CD14-positive monocyte (primary cell): ENCODE measurements at regions not wholly inside any gene's neighbourhood (a gene's known extent, or its start where the extent isn't known, plus 50 kb on each side); places are given as distances from the start of the nearest gene placed in this dataset.

Source experiments
- DNase-seq, 3 donors: peaks; one replicate each; pipeline ENCODE4 v3.0.0-alpha.2; 2011 to 2022
- H2AFZ ChIP-seq: 2 replicates; pipeline ENCODE4 v1.6.0; 2012; ENCODE audit warnings: mild to moderate bottlenecking, low read depth, low read length, inconsistent platforms; ENCODE audit not compliant: insufficient read depth, poor library complexity, severe bottlenecking
- H3K27ac ChIP-seq, 2 donors: 1 replicate in 1 of 2; 2 replicates in 1 of 2; pipeline ENCODE4 v1.5.1; 2012 to 2013; ENCODE audit warnings: low read length in 2 of 2, control low read depth in 1 of 2, inconsistent platforms in 1 of 2, low read depth in 1 of 2, mild to moderate bottlenecking in 1 of 2
- H3K27me3 ChIP-seq, 2 donors: one replicate each; pipeline versions ENCODE4 v1.6.0 to v1.6.1; 2011 to 2013; ENCODE audit warnings: low read length in 2 of 2; ENCODE audit not compliant: control insufficient read depth in 2 of 2, insufficient read depth in 2 of 2
- H3K36me3 ChIP-seq, 2 donors: replicated peaks in 1 of 2; 1 replicate in 1 of 2; 2 replicates in 1 of 2; pipeline versions ENCODE4 v1.5.1 to v1.6.1; 2012 to 2013; ENCODE audit warnings: low read length in 2 of 2, control low read depth in 1 of 2, inconsistent platforms in 1 of 2, mild to moderate bottlenecking in 1 of 2; ENCODE audit not compliant: insufficient read depth in 2 of 2, control insufficient read depth in 1 of 2
- H3K4me1 ChIP-seq, 2 donors: 1 replicate in 1 of 2; 2 replicates in 1 of 2; pipeline versions ENCODE4 v1.5.1 to v1.6.1; 2012 to 2013; ENCODE audit warnings: low read length in 2 of 2, control low read depth in 1 of 2, inconsistent platforms in 1 of 2, mild to moderate bottlenecking in 1 of 2, moderate library complexity in 1 of 2; ENCODE audit not compliant: insufficient read depth in 2 of 2, control insufficient read depth in 1 of 2
- H3K4me2 ChIP-seq: replicated peaks from 2 replicates; pipeline ENCODE3; 2012; ENCODE audit warnings: low read length, moderate library complexity, mild to moderate bottlenecking; ENCODE audit not compliant: poor library complexity, severe bottlenecking; ENCODE audit errors: extremely low read depth
- H3K4me3 ChIP-seq, 3 experiments: fragments of 200-600 bp in 1 of 3; sonication (generic) in 1 of 3; replicated peaks in 1 of 3; 1 replicate in 2 of 3; 2 replicates in 1 of 3; pipeline ENCODE4 v1.5.1; 2011 to 2013; ENCODE audit warnings: low read length in 3 of 3, mild to moderate bottlenecking in 3 of 3, control low read depth in 2 of 3, low read depth in 2 of 3, inconsistent platforms in 1 of 3, moderate library complexity in 1 of 3
- H3K79me2 ChIP-seq: 2 replicates; pipeline ENCODE4 v1.6.0; 2012; ENCODE audit warnings: mild to moderate bottlenecking, control low read depth, inconsistent platforms, low read length, moderate library complexity; ENCODE audit not compliant: insufficient read depth
- H3K9ac ChIP-seq: 2 replicates; pipeline ENCODE4 v1.6.0; 2017; ENCODE audit warnings: low read length, mild to moderate bottlenecking; ENCODE audit not compliant: insufficient read depth, poor library complexity, severe bottlenecking
- H3K9me3 ChIP-seq, 2 donors: replicated peaks in 1 of 2; 1 replicate in 1 of 2; 2 replicates in 1 of 2; pipeline versions ENCODE4 v1.5.1 to v1.6.1; 2012 to 2013; ENCODE audit warnings: low read length in 2 of 2, control low read depth in 1 of 2; ENCODE audit not compliant: control insufficient read depth in 1 of 2, insufficient read depth in 1 of 2
- H4K20me1 ChIP-seq: 2 replicates; pipeline ENCODE4 v1.6.0; 2012; ENCODE audit warnings: mild to moderate bottlenecking, low read length, control low read depth, moderate library complexity; ENCODE audit not compliant: insufficient read depth
- H3K27ac Mint-ChIP-seq, 7 donors: one replicate each; pipeline ENCODE4 v1.8.0; 2020; ENCODE audit warnings: mild to moderate bottlenecking in 7 of 7, mixed read lengths in 7 of 7, moderate library complexity in 6 of 7, inconsistent platforms in 2 of 7
- H3K27me3 Mint-ChIP-seq, 3 donors: one replicate each; pipeline ENCODE4 v1.8.0; 2021 to 2022; ENCODE audit warnings: low read depth in 3 of 3, mild to moderate bottlenecking in 3 of 3, mixed read lengths in 3 of 3, moderate library complexity in 3 of 3, inconsistent platforms in 1 of 3
- H3K36me3 Mint-ChIP-seq, 2 donors: one replicate each; pipeline ENCODE4 v1.8.0; 2020; ENCODE audit warnings: mixed read lengths in 2 of 2, inconsistent platforms in 1 of 2, mild to moderate bottlenecking in 1 of 2
- H3K4me1 Mint-ChIP-seq: one replicate; pipeline ENCODE4 v1.8.0; 2020; ENCODE audit warnings: mild to moderate bottlenecking, mixed read lengths
- H3K4me3 Mint-ChIP-seq, 2 donors: one replicate each; pipeline ENCODE4 v1.8.0; 2020; ENCODE audit warnings: mild to moderate bottlenecking in 2 of 2, mixed read lengths in 2 of 2, moderate library complexity in 1 of 2
- H3K9me3 Mint-ChIP-seq, 7 donors: one replicate each; pipeline ENCODE4 v1.8.0; 2020 to 2022; ENCODE audit warnings: mixed read lengths in 7 of 7, mild to moderate bottlenecking in 6 of 7, moderate library complexity in 6 of 7, inconsistent platforms in 2 of 7
- WGBS: methylation state at CpG from one replicate; pipeline ENCODE4 v1.1.5; 2013; ENCODE audit warnings: missing lambda C conversion rate; ENCODE audit not compliant: insufficient coverage; 5-methylcytosine and 5-hydroxymethylcytosine counted together
- intact Hi-C, 2 donors: fragments of 100-400 bp; cut with micrococcal nuclease; formaldehyde crosslinking; loops; one replicate each; pipeline versions ENCODE4 v1.15.0 to v1.15.1; 2023
- TF ChIP-seq, protein P1 (sequence below): fragments of 200-600 bp; IDR thresholded peaks from one replicate; pipeline ENCODE4 v1.8.0; 2022; ENCODE audit warnings: antibody characterized with exemption, mild to moderate bottlenecking

GRCh38 chr21:24210130-24210529 lies 1397.2 kb downstream of the MRPL39 start:
- no peak overlapping the region for H3K9ac ChIP-seq
- intact Hi-C loops, result no loop called here
- H3K36me3 ChIP-seq, result no peaks in the 10 kb centered on the region
- H3K27me3 ChIP-seq, result no peaks in the 10 kb centered on the region
- no peaks in the 10 kb centered on the region for H3K4me1 ChIP-seq
- no peak overlapping the region for H3K4me3 Mint-ChIP-seq
- peaks cover 0 to 2% (median 0%) of the 10 kb centered on the region in 3 donors for H3K27me3 Mint-ChIP-seq
- no peaks in the 10 kb centered on the region for H3K36me3 Mint-ChIP-seq
- H2AFZ ChIP-seq, result no peak overlapping the region
- H3K4me1 Mint-ChIP-seq, result no peaks in the 10 kb centered on the region
- no peaks in the 10 kb centered on the region for H3K79me2 ChIP-seq
- H3K4me2 ChIP-seq, result no peak overlapping the region
- H3K9me3 Mint-ChIP-seq, result peaks cover 6 to 16% (median 10%) of the 10 kb centered on the region in 7 donors
- no peak for DNase-seq
- WGBS, result 100% methylated on average over 2 of the region's 5 CpGs
- H3K4me3 ChIP-seq, result no peak overlapping the region
- TF ChIP-seq, protein P1, sequence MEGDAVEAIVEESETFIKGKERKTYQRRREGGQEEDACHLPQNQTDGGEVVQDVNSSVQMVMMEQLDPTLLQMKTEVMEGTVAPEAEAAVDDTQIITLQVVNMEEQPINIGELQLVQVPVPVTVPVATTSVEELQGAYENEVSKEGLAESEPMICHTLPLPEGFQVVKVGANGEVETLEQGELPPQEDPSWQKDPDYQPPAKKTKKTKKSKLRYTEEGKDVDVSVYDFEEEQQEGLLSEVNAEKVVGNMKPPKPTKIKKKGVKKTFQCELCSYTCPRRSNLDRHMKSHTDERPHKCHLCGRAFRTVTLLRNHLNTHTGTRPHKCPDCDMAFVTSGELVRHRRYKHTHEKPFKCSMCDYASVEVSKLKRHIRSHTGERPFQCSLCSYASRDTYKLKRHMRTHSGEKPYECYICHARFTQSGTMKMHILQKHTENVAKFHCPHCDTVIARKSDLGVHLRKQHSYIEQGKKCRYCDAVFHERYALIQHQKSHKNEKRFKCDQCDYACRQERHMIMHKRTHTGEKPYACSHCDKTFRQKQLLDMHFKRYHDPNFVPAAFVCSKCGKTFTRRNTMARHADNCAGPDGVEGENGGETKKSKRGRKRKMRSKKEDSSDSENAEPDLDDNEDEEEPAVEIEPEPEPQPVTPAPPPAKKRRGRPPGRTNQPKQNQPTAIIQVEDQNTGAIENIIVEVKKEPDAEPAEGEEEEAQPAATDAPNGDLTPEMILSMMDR, result no peak
- peaks cover 18 to 23% of the 10 kb centered on the region in 2 donors for H3K9me3 ChIP-seq
- no peaks in the 10 kb centered on the region for H4K20me1 ChIP-seq
- H3K27ac Mint-ChIP-seq, result no peak overlapping the region
- no peak overlapping the region for H3K27ac ChIP-seq

DNA sequence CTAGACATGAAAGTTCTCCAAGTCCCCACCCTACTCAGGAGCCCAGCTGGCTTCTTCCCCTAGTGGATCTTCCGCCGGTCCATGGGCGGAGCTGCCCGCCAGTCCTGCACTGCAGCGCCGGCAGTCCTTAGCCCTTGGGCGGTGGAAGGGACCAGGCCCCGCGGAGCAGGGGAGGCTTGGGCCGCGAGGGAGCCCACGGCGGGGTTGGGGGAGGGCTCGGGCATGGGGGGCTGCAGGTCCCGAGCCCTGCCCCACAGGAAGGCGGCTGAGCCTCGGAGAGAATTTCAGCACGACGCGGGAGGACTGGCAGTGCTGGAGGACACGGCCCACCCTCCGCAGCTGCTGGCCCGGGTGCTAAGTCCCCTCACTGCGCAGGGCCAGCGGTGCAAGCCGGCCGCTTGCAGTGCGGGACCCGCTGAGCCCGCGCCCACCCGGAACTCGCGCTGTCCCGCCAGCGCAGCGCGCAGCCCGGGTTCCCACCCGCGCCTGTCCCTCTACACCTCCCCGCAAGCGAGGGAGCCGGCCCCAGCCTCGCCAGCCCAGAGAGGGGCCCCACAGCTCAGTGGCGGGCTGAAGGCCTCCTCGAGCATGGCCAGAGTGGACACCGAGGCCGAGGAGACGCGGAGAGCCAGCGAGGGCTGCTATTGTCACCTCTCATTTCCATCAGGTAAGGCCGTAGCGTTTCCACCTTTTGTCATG lies 1398.6 kb downstream of the MRPL39 start:
- H3K36me3 ChIP-seq, result no peaks in the 10 kb centered on the region
- H3K4me3 Mint-ChIP-seq, result no peak overlapping the region
- H3K4me1 ChIP-seq, result no peaks in the 10 kb centered on the region
- H3K27me3 Mint-ChIP-seq, result peaks cover 0 to 2% (median 0%) of the 10 kb centered on the region in 3 donors
- H3K79me2 ChIP-seq, result no peaks in the 10 kb centered on the region
- no peak overlapping the region for H2AFZ ChIP-seq
- H3K27ac ChIP-seq, result no peak overlapping the region
- TF ChIP-seq, protein P1, result no peak
- H3K9me3 Mint-ChIP-seq, result peaks cover 6 to 16% (median 10%) of the 10 kb centered on the region in 7 donors
- no peaks in the 10 kb centered on the region for H3K4me1 Mint-ChIP-seq
- H4K20me1 ChIP-seq, result no peaks in the 10 kb centered on the region
- H3K9ac ChIP-seq, result no peak overlapping the region
- 95% methylated on average over 41 of the region's 54 CpGs for WGBS
- H3K9me3 ChIP-seq, result peaks cover 18 to 23% of the 10 kb centered on the region in 2 donors
- no peak overlapping the region for H3K27ac Mint-ChIP-seq
- no peak overlapping the region for H3K4me2 ChIP-seq
- intact Hi-C loops, result no loop called here
- H3K4me3 ChIP-seq, result no peak overlapping the region
- H3K27me3 ChIP-seq, result no peaks in the 10 kb centered on the region
- no peaks in the 10 kb centered on the region for H3K36me3 Mint-ChIP-seq
- no peak for DNase-seq
